GM21576 (cell line): ENCODE measurements at regions not wholly inside any gene's neighbourhood (a gene's known extent, or its start where the extent isn't known, plus 50 kb on each side); places are given as distances from the start of the nearest gene placed in this dataset.
"Not testable (repeated sequence)": the region's sequence is repeated elsewhere in the genome, so short reads cannot be mapped to it uniquely, and the experiment has no call there.

Experiments
- ATAC-seq: cut with Tn5 transposase; IDR thresholded peaks from one replicate; pipeline ENCODE4 v1.9.1; 2021; ENCODE audit warnings: mild to moderate bottlenecking, moderate library complexity; ENCODE audit not compliant: unreplicated experiment

DNA sequence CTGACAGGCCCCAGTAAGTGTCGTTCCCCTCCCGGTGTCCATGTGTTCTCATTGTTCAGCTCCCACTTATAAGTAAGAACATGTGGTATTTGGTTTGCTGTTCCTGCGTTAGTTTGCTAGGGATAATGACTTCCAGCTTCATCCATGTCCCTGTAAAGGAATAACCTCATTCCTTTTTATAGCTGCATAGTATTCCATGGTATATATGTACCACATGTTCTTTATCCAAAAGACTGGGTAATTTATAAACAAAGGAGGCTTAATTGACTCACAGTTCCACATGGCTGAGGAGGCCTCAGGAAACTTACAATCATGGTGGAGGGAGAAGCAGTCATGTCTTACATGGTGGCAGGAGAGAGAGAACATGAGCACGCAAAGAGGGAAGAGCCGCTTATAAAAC is 79.6 kb upstream of the CACUL1 start:
- not testable (repeated sequence) for ATAC-seq

DNA sequence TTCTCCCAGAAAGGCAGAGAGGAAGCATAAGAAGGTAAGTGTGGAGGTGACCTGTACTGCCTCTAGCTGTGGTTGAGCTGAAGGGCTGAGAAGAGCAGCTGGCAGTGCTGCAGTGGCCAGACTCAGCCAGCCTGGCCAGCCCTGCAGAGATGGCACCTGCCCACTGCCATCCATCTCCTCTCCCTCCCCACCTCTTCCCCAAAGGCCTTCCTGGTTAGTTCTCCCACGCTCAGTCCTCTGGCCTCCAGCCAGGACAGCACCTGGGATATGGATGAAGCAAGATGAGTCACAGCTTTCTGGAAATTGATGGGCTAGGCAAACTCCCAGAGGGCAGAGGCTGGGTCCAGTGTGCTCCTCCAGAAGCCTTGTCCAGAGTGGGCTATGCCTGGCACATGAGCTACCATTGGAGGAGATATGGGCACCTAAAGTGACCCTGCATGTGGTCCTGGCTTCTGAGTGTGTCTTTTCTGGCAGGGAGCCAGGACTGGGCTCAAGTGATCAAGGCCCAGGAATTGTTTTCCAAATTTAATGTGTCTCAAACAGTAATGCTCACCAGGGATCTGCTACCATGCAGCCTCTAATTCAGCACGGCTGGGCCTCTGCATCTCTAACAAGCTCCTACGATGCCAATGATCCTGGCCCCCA is 81.0 kb upstream of the CACUL1 start:
- no peak for ATAC-seq

DNA sequence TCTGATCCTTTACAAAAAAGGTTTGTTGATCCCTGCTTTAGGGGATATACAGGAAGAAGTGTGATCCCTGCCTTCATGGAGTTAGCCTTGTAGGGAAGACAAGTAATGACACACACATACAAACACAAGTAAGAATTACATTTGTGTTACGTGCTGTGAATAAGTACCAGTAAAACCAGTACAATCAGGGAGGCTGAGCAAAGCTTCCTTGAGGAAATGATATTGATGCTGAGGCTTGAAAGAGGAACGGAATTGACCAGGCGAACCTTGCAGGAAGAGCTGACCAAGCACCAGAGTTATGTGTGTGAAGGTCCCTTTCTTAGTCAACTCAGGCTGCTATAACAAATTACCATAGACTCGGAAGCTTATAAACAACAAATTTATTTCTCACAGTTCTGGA is 83.6 kb upstream of the CACUL1 start:
- ATAC-seq = no peak

DNA sequence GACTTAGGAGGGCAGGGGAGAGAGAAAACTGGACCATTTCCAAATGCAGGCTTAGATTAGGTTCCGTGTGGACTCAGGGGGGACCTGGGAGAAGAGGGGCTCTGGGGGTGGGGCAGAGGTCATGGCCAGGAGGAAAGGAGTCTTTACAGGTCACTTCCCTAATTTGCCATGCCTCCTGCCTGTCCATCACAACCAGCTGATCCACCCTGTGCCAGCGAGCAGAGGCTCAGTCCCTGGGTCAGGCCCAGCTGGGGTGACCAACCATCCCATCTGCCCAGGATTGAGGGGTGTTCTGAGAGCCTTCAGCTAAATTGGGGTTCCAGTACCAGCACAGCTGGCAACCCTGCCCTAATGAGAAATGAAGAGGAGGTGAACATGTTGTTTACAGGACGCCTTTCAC is 84.6 kb upstream of the CACUL1 start:
- no peak for ATAC-seq

DNA sequence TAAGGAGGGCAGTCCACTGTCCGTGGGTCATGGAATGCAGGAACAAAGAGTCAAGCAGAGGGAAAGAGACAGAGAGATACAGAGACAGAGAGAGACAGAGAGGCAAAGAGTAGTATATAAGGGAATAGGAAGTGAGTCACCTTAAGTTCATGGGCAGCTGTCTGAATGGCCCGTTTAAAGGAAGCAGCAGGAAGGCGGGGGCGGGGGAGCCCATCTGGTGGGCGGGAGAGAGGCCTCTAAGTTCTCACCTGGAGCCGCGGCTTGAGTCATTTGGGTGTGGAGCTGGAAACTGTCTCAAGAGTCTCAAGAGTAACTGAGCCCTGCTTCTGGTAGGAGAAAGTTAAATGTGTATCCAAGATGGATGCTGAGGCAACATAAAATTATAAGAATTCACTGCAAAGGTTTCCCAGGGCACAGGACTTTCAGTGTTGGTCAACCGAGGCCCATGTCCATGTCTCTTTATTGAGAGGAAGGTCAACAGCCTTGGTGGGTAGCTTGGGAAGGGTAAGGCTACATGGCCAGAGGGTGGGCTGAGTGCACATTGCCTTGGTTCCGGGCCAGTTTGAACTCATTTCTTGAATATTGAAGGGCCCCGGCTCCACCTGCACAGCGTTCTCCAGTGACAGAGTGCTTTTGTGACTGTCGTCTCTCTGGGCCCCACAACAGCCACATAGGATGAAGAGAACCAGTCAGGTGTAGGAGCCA is 85.5 kb upstream of the CACUL1 start:
- ATAC-seq = no peak

- ATAC-seq = no peak
Observed at GRCh38 chr10:118840776-118841468, 86.2 kb upstream of the CACUL1 start.

DNA sequence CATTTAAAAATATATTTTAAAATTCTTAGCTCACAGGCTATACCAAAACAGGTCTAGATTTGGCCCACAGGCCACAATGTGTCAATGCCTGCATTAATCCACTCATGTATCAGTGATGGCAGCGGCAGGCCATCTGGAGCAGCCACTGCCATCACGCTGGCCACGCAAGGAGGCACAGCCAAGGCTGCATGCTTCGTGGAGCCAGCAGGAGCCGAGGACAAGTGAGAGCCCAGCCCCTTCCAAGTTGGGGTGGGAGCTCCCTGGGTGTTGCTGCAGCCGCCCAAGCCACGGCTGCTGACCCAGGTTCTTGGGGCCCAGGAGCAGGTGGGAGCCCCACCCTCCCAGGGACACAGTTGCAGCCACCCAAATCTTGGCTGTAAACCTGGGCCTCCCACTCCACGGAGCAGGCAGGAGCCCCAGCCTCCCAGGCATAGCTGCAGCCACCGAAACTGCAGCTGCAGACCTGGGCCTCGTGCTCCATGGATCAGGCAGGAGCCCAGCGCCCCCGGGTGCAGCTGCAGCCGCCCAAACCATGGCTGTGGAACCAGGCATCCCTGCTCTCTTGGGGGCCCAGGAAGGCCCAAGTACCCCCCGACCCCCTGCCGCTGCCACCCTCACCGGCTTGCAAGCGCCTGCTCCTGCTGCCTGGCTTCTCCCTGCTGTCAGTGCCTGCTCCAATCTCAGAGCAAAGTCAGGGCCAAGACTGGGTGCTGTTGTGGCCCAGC is 87.3 kb upstream of the CACUL1 start:
- ATAC-seq = no peak

GRCh38 chr10:118842843-118843624 is 88.3 kb upstream of the CACUL1 start:
- no peak for ATAC-seq

GRCh38 chr10:118843647-118844265 is 89.0 kb upstream of the CACUL1 start:
- ATAC-seq = no peak

DNA sequence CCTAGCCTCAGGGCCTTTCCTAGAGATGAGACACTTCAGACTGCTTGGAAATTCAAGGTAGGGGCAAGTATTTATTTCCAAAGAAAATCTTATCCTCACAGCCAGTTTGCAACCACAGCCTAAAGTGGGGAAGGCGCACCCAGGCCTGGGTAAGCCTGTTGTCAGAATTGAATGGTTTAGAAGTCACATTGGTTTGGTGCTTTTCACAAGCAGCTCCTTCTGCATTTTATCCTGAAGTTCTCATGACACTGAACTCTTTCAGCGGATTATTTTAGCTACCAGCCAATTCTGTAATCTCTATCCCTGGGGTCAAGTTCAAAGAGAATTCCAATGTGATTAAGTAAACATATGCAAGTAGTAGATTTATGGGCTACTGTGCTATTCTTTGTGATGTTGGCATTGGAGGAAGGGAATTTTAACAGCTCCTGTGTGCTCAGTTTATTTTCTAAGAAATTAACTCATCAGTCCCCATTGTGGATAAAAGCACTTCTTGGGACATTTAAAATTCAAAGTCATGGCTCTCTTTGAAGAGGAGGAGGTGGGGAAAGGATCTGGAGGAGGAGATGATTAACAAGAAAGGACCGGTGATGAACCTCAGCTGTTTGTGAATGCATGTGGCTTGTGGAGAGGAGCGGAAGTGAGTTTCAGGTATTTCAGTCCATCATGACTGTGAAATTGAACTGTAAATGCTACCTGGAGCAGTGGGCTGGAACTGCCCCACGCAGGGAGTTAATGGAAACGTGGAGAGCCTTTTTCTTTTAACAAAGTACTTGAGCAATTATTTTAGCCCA is 90.2 kb upstream of the CACUL1 start:
- no peak for ATAC-seq

DNA sequence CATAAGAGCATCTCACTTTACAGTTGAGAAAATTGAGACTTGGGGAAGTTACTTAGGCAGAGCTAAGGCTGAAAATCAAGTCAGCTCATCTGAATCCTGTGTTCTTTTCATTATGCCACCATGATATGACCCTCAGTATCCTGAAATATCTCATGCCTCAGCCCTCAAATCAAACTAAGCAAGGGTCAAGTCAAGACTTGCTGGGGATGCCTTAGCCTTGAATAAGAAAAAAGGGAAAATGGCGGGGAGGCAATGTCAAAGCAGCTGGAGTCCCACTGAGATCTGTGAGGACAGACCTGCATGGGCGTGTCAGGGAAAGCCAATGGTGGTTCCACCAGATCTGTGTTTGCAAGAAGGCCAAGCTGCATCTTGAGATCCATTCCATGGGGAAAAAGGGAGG is 91.0 kb upstream of the CACUL1 start:
- ATAC-seq = no peak

GRCh38 chr10:118850418-118851061 is 95.8 kb upstream of the CACUL1 start:
- ATAC-seq = no peak

- ATAC-seq = peak; percentile 86
Observed at GRCh38 chr10:118851062-118852035, 96.6 kb upstream of the CACUL1 start.

- ATAC-seq = no peak
Observed at GRCh38 chr10:118853916-118854315, 99.1 kb upstream of the CACUL1 start.

DNA sequence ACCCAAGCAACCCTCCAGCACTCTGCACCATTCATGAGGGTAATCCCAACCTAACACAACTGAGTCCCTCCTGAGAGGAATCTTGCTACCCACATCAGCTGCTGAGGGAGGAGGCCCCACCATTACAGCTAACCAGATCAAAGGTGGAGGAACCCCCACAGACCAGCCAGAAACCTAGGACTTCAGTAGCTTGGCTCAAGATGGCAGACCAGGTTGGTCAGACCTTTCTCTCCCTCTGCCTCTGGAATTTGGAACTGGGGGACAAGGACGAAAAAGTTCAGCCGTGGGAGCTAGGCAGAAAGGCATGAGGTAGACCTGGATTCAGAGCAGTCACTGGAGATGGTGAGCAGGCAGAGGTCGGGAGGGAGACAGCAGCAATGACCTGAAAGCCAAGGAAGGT is 101.3 kb upstream of the CACUL1 start:
- no peak for ATAC-seq

DNA sequence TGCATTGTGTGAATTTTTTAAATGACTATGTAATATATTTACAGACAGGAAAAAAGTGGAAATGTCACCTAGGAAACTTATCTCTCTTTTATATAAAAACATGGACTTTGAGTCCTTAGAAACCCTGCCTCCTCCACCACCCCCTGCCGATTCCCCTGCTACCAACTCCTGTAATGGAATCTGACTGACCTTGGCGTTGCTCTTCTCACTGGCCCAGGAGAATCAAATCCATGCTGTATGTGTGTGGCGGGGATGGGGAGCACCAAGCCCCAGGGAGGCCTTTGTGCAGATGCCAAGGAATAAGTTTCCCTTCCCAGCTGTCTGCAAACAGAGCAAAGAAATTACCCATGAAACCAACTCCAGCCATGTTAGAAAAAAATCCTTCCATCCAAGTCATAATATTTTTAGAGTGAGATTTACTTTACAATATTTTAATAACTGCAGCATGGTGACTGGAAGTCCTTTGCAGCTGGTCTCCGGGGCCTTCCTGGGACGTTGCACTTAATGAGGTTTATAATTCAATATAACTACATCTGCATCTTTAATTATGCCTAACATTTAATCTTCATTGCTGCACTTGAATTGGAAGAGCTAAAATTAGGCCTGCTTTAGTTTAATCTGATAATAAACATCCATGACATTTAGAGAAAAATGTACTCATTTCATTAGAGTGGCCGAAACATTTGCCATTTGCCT is 111.4 kb upstream of the CACUL1 start:
- ATAC-seq = no peak

GRCh38 chr10:118867768-118868167 is 113.0 kb upstream of the CACUL1 start:
- no peak for ATAC-seq
